HEK293T (cell line): ENCODE measurements at regions not wholly inside any gene's neighbourhood (a gene's known extent, or its start where the extent isn't known, plus 50 kb on each side); places are given as distances from the start of the nearest gene placed in this dataset.

ENCODE experiments used
- ARNT ChIP-seq: fragments of 450-650 bp; IDR thresholded peaks from 2 replicates; pipeline ENCODE4 v1.6.1; 2017; ENCODE audit warnings: mild to moderate bottlenecking
- BHLHE40 ChIP-seq: fragments of 450-650 bp; IDR thresholded peaks from 2 replicates; pipeline ENCODE4 v1.6.1; 2016; ENCODE audit warnings: mild to moderate bottlenecking, moderate library complexity, borderline replicate concordance
- CTBP1 ChIP-seq: fragments of 450-650 bp; IDR thresholded peaks from 2 replicates; pipeline ENCODE4 v1.6.1; 2016; ENCODE audit warnings: borderline replicate concordance
- FOXA1 ChIP-seq: fragments of 450-650 bp; IDR thresholded peaks from 2 replicates; pipeline ENCODE4 v1.6.1; 2016; ENCODE audit warnings: mild to moderate bottlenecking
- FOXK2 ChIP-seq: fragments of 450-650 bp; IDR thresholded peaks from 2 replicates; pipeline ENCODE4 v1.6.1; 2016; ENCODE audit warnings: mild to moderate bottlenecking
- FOXM1 ChIP-seq: fragments of 450-650 bp; IDR thresholded peaks from 2 replicates; pipeline ENCODE4 v1.6.1; 2017; ENCODE audit warnings: mild to moderate bottlenecking, borderline replicate concordance
- HDGF ChIP-seq: fragments of 450-650 bp; IDR thresholded peaks from 2 replicates; pipeline ENCODE4 v1.6.1; 2017; ENCODE audit warnings: antibody characterized with exemption, borderline replicate concordance
- L3MBTL2 ChIP-seq: fragments of 450-650 bp; conservative IDR thresholded peaks from 2 replicates; pipeline ENCODE4 v1.6.1; 2016; ENCODE audit warnings: mild to moderate bottlenecking
- LEF1 ChIP-seq: fragments of 450-650 bp; IDR thresholded peaks from 2 replicates; pipeline ENCODE4 v1.6.1; 2017; ENCODE audit warnings: mild to moderate bottlenecking, borderline replicate concordance
- NFRKB ChIP-seq: fragments of 450-650 bp; IDR thresholded peaks from 2 replicates; pipeline ENCODE4 v1.6.1; 2016; ENCODE audit warnings: mild to moderate bottlenecking, moderate library complexity
- SP1 ChIP-seq: fragments of 450-650 bp; IDR thresholded peaks from 2 replicates; pipeline ENCODE4 v1.6.1; 2017
- SUZ12 ChIP-seq: fragments of 450-650 bp; IDR thresholded peaks from 2 replicates; pipeline ENCODE4 v1.6.1; 2016; ENCODE audit warnings: mild to moderate bottlenecking

GRCh38 chr21:35127851-35128250, 78.7 kb upstream of the RUNX1 start:
- no peak for TF ChIP-seq FOXA1
- no peak for TF ChIP-seq L3MBTL2
- no peak for TF ChIP-seq LEF1
- no peak for TF ChIP-seq ARNT
- TF ChIP-seq FOXM1, result no peak
- TF ChIP-seq NFRKB, result no peak
- no peak for TF ChIP-seq SUZ12
- no peak for TF ChIP-seq BHLHE40
- TF ChIP-seq SP1, result no peak
- no peak for TF ChIP-seq CTBP1
- TF ChIP-seq FOXK2, result no peak
- no peak for TF ChIP-seq HDGF
